ENCODE measurements at regions not wholly inside any gene's neighbourhood (a gene's known extent, or its start where the extent isn't known, plus 50 kb on each side); places are given as distances from the start of the nearest gene placed in this dataset.

DNA sequence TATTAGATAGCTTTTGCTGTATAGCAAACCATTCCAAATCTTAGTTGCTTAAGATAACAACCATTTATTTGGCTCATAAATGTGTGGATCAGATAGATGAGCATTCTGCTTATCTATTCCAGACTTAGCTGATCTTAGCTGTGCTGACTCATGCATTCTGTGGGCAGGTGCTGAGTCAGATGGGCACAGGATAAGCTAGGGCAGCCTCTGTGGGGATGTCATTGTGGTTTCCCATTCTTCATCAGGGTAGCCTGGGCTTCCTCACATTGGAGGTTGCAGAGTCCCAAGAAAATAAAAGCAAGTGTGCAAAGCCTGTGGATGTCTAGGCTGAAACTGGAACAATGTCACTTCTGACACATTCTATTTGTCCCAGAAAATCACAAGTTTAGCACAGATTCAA lies 917.0 kb downstream of the TYW1 start:
- Histone ChIP-seq H3K27me3 (ENCODE audit: insufficient read depth) (no peaks in the 10 kb centered on the region), H2AFZ (no peak overlapping the region), H3K79me2 (replicated peaks; ENCODE audit: insufficient read depth) (no peaks in the 10 kb centered on the region), H3K9me2 (ENCODE audit: insufficient read depth) (no peaks in the 10 kb centered on the region), H3K4me1 (ENCODE audit: insufficient read depth) (no peaks in the 10 kb centered on the region), H3K4me3 (no peak overlapping the region), H3K27ac (ENCODE audit: low read depth) (no peak overlapping the region), H3F3A (replicated peaks; ENCODE audit: low read depth) (no peaks in the 10 kb centered on the region), H3K4me2 (no peak overlapping the region), H4K20me1 (replicated peaks; ENCODE audit: insufficient read depth) (no peaks in the 10 kb centered on the region), H3K36me3 (ENCODE audit: insufficient read depth) (no peaks in the 10 kb centered on the region; the same call in 1 of the 2 replicates)
- no peak for TF ChIP-seq CTCF (conservative IDR thresholded peaks at IDR 0.05; ENCODE audit: low read depth in 2 of 2)
- TF ChIP-seq ZNF462 (CRISPR knock-in tag; IDR thresholded peaks at IDR 0.05), result no peak
- no peak for TF ChIP-seq EZH2 (IDR thresholded peaks at IDR 0.05; ENCODE audit: low read depth, unreplicated experiment)
- TF ChIP-seq ZNF114 (CRISPR knock-in tag; IDR thresholded peaks at IDR 0.05), result no peak
- no peak for TF ChIP-seq CREB1 (CRISPR knock-in tag; IDR thresholded peaks at IDR 0.05; ENCODE audit: low read depth)
- TF ChIP-seq NANOG (IDR thresholded peaks at IDR 0.05; ENCODE audit: borderline replicate concordance), result no peak
- no peak for TF ChIP-seq ZNF331 (CRISPR knock-in tag; IDR thresholded peaks at IDR 0.05; ENCODE audit: low read depth)
- TF ChIP-seq JUNB (IDR thresholded peaks at IDR 0.05; ENCODE audit: unreplicated experiment), result no peak
- TF ChIP-seq, protein P1, sequence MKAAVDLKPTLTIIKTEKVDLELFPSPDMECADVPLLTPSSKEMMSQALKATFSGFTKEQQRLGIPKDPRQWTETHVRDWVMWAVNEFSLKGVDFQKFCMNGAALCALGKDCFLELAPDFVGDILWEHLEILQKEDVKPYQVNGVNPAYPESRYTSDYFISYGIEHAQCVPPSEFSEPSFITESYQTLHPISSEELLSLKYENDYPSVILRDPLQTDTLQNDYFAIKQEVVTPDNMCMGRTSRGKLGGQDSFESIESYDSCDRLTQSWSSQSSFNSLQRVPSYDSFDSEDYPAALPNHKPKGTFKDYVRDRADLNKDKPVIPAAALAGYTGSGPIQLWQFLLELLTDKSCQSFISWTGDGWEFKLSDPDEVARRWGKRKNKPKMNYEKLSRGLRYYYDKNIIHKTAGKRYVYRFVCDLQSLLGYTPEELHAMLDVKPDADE (IDR thresholded peaks at IDR 0.05), result no peak
- TF ChIP-seq EZH2phosphoT487 (IDR thresholded peaks at IDR 0.05; ENCODE audit: unreplicated experiment), result no peak
- TF ChIP-seq REST (IDR thresholded peaks at IDR 0.05; ENCODE audit: unreplicated experiment), result no peak
- TF ChIP-seq STAT1 (IDR thresholded peaks at IDR 0.05; ENCODE audit: unreplicated experiment), result no peak
- TF ChIP-seq POLR2AphosphoS5 (IDR thresholded peaks at IDR 0.05; ENCODE audit: low read depth), result no peak
- DNase-seq (ENCODE audit: low spot score) (no peak), ATAC-seq (no peak)
- Mint-ChIP-seq H3K27ac (no peak overlapping the region), H3K9me3 (peaks cover 88% of the 10 kb centered on the region), H3K4me1 (no peaks in the 10 kb centered on the region), H3K27me3 (ENCODE audit: insufficient read depth, low read depth, poor library complexity) (peaks cover 3% of the 10 kb centered on the region), H3K36me3 (ENCODE audit: low read depth) (peaks cover 45% of the 10 kb centered on the region; the same call in 2 of the 3 replicates), H3K4me3 (no peak overlapping the region)
